CD4-positive, alpha-beta T cell treated with Interferon alpha-2 for 1 hour (primary cell): ENCODE measurements at regions not wholly inside any gene's neighbourhood (a gene's known extent, or its start where the extent isn't known, plus 50 kb on each side); places are given as distances from the start of the nearest gene placed in this dataset.

Source experiments
- DNase-seq, 2 donors: peaks; one replicate each; pipeline ENCODE4 v3.0.0-alpha.2; 2020 to 2022

GRCh38 chr11:127461241-127462064 lies 460.9 kb upstream of the KIRREL3 start:
- no peak for DNase-seq

GRCh38 chr11:127458561-127458960 lies 458.0 kb upstream of the KIRREL3 start:
- no peak for DNase-seq

GRCh38 chr11:127454856-127455255 lies 454.3 kb upstream of the KIRREL3 start:
- DNase-seq = no peak

- DNase-seq = no peak
Measured at GRCh38 chr11:127452533-127452932, 452.0 kb upstream of the KIRREL3 start.

- no peak for DNase-seq
Measured at GRCh38 chr11:127451861-127452260, 451.3 kb upstream of the KIRREL3 start.

- DNase-seq = no peak
Measured at GRCh38 chr11:127448101-127448500, 447.5 kb upstream of the KIRREL3 start.

GRCh38 chr11:127445476-127445875 lies 444.9 kb upstream of the KIRREL3 start:
- no peak for DNase-seq

GRCh38 chr11:127443297-127443696 lies 442.7 kb upstream of the KIRREL3 start:
- no peak for DNase-seq

- no peak for DNase-seq
Measured at GRCh38 chr11:127440616-127441015, 440.0 kb upstream of the KIRREL3 start.

GRCh38 chr11:127425281-127425680 lies 424.7 kb upstream of the KIRREL3 start:
- no peak for DNase-seq

GRCh38 chr11:127424661-127425060 lies 424.1 kb upstream of the KIRREL3 start:
- no peak for DNase-seq

- no peak for DNase-seq
Measured at GRCh38 chr11:127420139-127420538, 419.6 kb upstream of the KIRREL3 start.

GRCh38 chr11:127412722-127413380 lies 412.3 kb upstream of the KIRREL3 start:
- no peak for DNase-seq

GRCh38 chr11:127412234-127412633 lies 411.7 kb upstream of the KIRREL3 start:
- no peak for DNase-seq

GRCh38 chr11:127411283-127411682 lies 410.7 kb upstream of the KIRREL3 start:
- DNase-seq = no peak

- DNase-seq = no peak
Measured at GRCh38 chr11:127395034-127395433, 394.5 kb upstream of the KIRREL3 start.

GRCh38 chr11:127393460-127393997 lies 393.0 kb upstream of the KIRREL3 start:
- no peak for DNase-seq

GRCh38 chr11:127392575-127392974 lies 392.0 kb upstream of the KIRREL3 start:
- no peak for DNase-seq

GRCh38 chr11:127390465-127390864 lies 389.9 kb upstream of the KIRREL3 start:
- no peak for DNase-seq

GRCh38 chr11:127385071-127385470 lies 384.5 kb upstream of the KIRREL3 start:
- DNase-seq = no peak

GRCh38 chr11:127383026-127383425 lies 382.5 kb upstream of the KIRREL3 start:
- no peak for DNase-seq

- DNase-seq = no peak
Measured at GRCh38 chr11:127381247-127381646, 380.7 kb upstream of the KIRREL3 start.

GRCh38 chr11:127379686-127380085 lies 379.1 kb upstream of the KIRREL3 start:
- DNase-seq = no peak

- no peak for DNase-seq
Measured at GRCh38 chr11:127376301-127376700, 375.7 kb upstream of the KIRREL3 start.
